ENCODE measurements at regions not wholly inside any gene's neighbourhood (a gene's known extent, or its start where the extent isn't known, plus 50 kb on each side); places are given as distances from the start of the nearest gene placed in this dataset.

DNA sequence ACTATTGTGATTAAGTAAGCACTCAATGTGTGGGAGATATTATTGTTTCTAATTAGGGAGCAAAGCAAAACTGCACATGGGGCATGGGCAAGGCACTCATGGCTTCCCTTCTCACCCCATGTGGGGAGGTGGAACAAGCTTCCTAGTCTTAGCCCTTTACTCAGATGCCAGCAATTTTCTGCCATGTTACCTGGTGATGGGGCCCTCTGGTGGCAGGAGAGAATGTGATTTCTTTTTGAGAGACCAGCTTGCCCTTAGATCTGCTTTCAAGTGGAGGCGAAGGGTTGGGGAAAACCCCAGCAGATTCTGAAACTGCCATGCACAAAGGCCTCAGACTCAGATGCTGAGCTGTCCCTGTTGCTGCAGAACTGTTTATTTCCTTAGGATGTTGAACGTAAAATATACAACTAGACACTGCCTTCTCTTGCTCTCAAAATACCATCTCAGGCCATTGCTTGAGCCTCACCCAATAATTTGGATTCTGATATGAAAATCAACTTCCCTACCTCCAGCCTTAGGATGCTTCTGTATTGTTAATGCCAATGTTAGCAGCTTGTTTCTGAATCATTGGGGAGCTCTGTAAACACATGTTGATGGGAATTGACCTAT, 130.2 kb upstream of the TPRG1 start:
- Histone ChIP-seq H3K27me3 (ENCODE audit: control insufficient read depth in 2 of 2, insufficient read depth in 2 of 2, low read length in 2 of 2) (no peaks in the 10 kb centered on the region), H3K4me1 (ENCODE audit: control insufficient read depth in 1 of 2, insufficient read depth in 2 of 2, low read length in 2 of 2) (peaks cover 28 to 31% of the 10 kb centered on the region in 2 donors), H3K9ac (ENCODE audit: insufficient read depth, low read length, poor library complexity, severe bottlenecking) (no peak overlapping the region), H3K9me3 (replicated peaks in 1 of 2; ENCODE audit: control insufficient read depth in 1 of 2, insufficient read depth in 1 of 2, low read length in 2 of 2) (no peaks in the 10 kb centered on the region), H3K27ac (ENCODE audit: low read depth in 1 of 2, low read length in 2 of 2) (no peak overlapping the region), H2AFZ (ENCODE audit: insufficient read depth, low read depth, low read length, poor library complexity, severe bottlenecking) (no peak overlapping the region), H4K20me1 (ENCODE audit: insufficient read depth, low read length) (no peaks in the 10 kb centered on the region), H3K79me2 (ENCODE audit: insufficient read depth, low read length) (no peaks in the 10 kb centered on the region), H3K36me3 (replicated peaks in 1 of 2; ENCODE audit: control insufficient read depth in 1 of 2, insufficient read depth in 2 of 2, low read length in 2 of 2) (no peaks in the 10 kb centered on the region), H3K4me2 (replicated peaks; ENCODE audit: extremely low read depth, low read length, poor library complexity, severe bottlenecking) (no peak overlapping the region), H3K4me3 (replicated peaks in 1 of 3; ENCODE audit: low read depth in 2 of 3, low read length in 3 of 3) (no peak overlapping the region)
- TF ChIP-seq, protein P1, sequence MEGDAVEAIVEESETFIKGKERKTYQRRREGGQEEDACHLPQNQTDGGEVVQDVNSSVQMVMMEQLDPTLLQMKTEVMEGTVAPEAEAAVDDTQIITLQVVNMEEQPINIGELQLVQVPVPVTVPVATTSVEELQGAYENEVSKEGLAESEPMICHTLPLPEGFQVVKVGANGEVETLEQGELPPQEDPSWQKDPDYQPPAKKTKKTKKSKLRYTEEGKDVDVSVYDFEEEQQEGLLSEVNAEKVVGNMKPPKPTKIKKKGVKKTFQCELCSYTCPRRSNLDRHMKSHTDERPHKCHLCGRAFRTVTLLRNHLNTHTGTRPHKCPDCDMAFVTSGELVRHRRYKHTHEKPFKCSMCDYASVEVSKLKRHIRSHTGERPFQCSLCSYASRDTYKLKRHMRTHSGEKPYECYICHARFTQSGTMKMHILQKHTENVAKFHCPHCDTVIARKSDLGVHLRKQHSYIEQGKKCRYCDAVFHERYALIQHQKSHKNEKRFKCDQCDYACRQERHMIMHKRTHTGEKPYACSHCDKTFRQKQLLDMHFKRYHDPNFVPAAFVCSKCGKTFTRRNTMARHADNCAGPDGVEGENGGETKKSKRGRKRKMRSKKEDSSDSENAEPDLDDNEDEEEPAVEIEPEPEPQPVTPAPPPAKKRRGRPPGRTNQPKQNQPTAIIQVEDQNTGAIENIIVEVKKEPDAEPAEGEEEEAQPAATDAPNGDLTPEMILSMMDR (IDR thresholded peaks at IDR 0.05), result peak; percentile 34
- Mint-ChIP-seq H3K9me3 (peaks cover 0 to 7% (median 1%) of the 10 kb centered on the region in 7 donors), H3K4me3 (no peak overlapping the region), H3K36me3 (peaks cover 0 to 2% of the 10 kb centered on the region in 2 donors), H3K27me3 (ENCODE audit: low read depth in 3 of 3) (no peaks in the 10 kb centered on the region), H3K27ac (no peak overlapping the region), H3K4me1 (peaks cover 34% of the 10 kb centered on the region)
- peak in 1 of 3 donors; percentile 10 for DNase-seq
- intact Hi-C loops (cut with micrococcal nuclease), result no loop called here
- 29% methylated on average over 1 of the region's 2 CpGs for WGBS (ENCODE audit: insufficient coverage)

GRCh38 chr3:189042832-189043231, 128.9 kb upstream of the TPRG1 start:
- peaks cover 28 to 31% of the 10 kb centered on the region in 2 donors for H3K4me1 ChIP-seq (ENCODE audit: control insufficient read depth in 1 of 2, insufficient read depth in 2 of 2, low read length in 2 of 2)
- H3K27me3 ChIP-seq (ENCODE audit: control insufficient read depth in 2 of 2, insufficient read depth in 2 of 2, low read length in 2 of 2), result no peaks in the 10 kb centered on the region
- H3K27me3 Mint-ChIP-seq (ENCODE audit: low read depth in 3 of 3), result no peaks in the 10 kb centered on the region
- H4K20me1 ChIP-seq (ENCODE audit: insufficient read depth, low read length), result no peaks in the 10 kb centered on the region
- TF ChIP-seq, protein P1 (IDR thresholded peaks at IDR 0.05), result no peak
- H3K4me2 ChIP-seq (replicated peaks; ENCODE audit: extremely low read depth, low read length, poor library complexity, severe bottlenecking), result no peak overlapping the region
- no peak overlapping the region for H3K27ac ChIP-seq (ENCODE audit: low read depth in 1 of 2, low read length in 2 of 2)
- H3K9me3 Mint-ChIP-seq, result peaks cover 0 to 7% (median 1%) of the 10 kb centered on the region in 7 donors
- H3K4me3 Mint-ChIP-seq, result no peak overlapping the region
- no peaks in the 10 kb centered on the region for H3K9me3 ChIP-seq (replicated peaks in 1 of 2; ENCODE audit: control insufficient read depth in 1 of 2, insufficient read depth in 1 of 2, low read length in 2 of 2)
- peaks cover 41% of the 10 kb centered on the region for H3K4me1 Mint-ChIP-seq
- no peaks in the 10 kb centered on the region for H3K36me3 ChIP-seq (replicated peaks in 1 of 2; ENCODE audit: control insufficient read depth in 1 of 2, insufficient read depth in 2 of 2, low read length in 2 of 2)
- 40% methylated on average over 1 of the region's 4 CpGs for WGBS (ENCODE audit: insufficient coverage)
- no peaks in the 10 kb centered on the region for H3K79me2 ChIP-seq (ENCODE audit: insufficient read depth, low read length)
- H3K9ac ChIP-seq (ENCODE audit: insufficient read depth, low read length, poor library complexity, severe bottlenecking), result no peak overlapping the region
- H2AFZ ChIP-seq (ENCODE audit: insufficient read depth, low read depth, low read length, poor library complexity, severe bottlenecking), result no peak overlapping the region
- H3K27ac Mint-ChIP-seq, result no peak overlapping the region
- H3K4me3 ChIP-seq (replicated peaks in 1 of 3; ENCODE audit: low read depth in 2 of 3, low read length in 3 of 3), result no peak overlapping the region
- intact Hi-C loops (cut with micrococcal nuclease), result no loop called here
- peaks cover 0 to 2% of the 10 kb centered on the region in 2 donors for H3K36me3 Mint-ChIP-seq
- DNase-seq, result no peak

Data from CD14-positive monocyte (primary cell).